IMR-90 (cell line): ENCODE measurements at regions not wholly inside any gene's neighbourhood (a gene's known extent, or its start where the extent isn't known, plus 50 kb on each side); places are given as distances from the start of the nearest gene placed in this dataset.

Source experiments
- ATAC-seq: fragments of 200-7000 bp; cut with Tn5 transposase; 2 replicates; pipeline ENCODE4 v1.9.1; 2020; ENCODE audit warnings: low read depth, mild to moderate bottlenecking, moderate library complexity
- BruUV-seq: library from RNA; stranded (reverse); fragments of 400-500 nt; replicated peaks from 2 replicates; lab custom pipeline; 2021; lab: Mats Ljungman, UMichigan
- CTCF ChIA-PET: fragments of 300-600 bp; formaldehyde crosslinking; extraction: SDS; loops from one replicate; lab custom pipeline; 2021; ENCODE audit warnings: antibody characterized with exemption; lab: Yijun Ruan, JAX
- POLR2A ChIA-PET: fragments of 300-600 bp; sonication (Branson Sonifier 250); formaldehyde crosslinking; loops from one replicate; lab custom pipeline; 2022; ENCODE audit warnings: antibody characterized with exemption; ENCODE audit not compliant: unreplicated experiment; lab: Charles Lee
- DNase-seq: peaks from one replicate; pipeline ENCODE4 v3.0.0; 2013
- H2AFZ ChIP-seq: replicated peaks from 2 replicates; pipeline ENCODE3; 2013; ENCODE audit warnings: low read length, mild to moderate bottlenecking; ENCODE audit not compliant: poor library complexity
- H2AK5ac ChIP-seq: 2 replicates; pipeline ENCODE4 v1.6.1; 2013; ENCODE audit warnings: low read depth, low read length, inconsistent platforms
- H2AK9ac ChIP-seq: replicated peaks from 2 replicates; pipeline ENCODE3; 2013; ENCODE audit warnings: mild to moderate bottlenecking, low read depth, low read length, moderate library complexity; ENCODE audit not compliant: poor library complexity
- H2BK120ac ChIP-seq: 2 replicates; pipeline ENCODE4 v1.6.1; 2013; ENCODE audit warnings: low read depth, low read length, inconsistent platforms
- H2BK15ac ChIP-seq: 3 replicates; pipeline ENCODE4 v1.6.1; 2013; ENCODE audit warnings: low read depth, low read length, inconsistent platforms
- H2BK20ac ChIP-seq: 2 replicates; pipeline ENCODE4 v1.6.1; 2013; ENCODE audit warnings: low read depth, mild to moderate bottlenecking, inconsistent platforms, low read length, moderate library complexity
- H2BK5ac ChIP-seq: 2 replicates; pipeline ENCODE4 v1.6.1; 2013; ENCODE audit warnings: mild to moderate bottlenecking, low read depth, low read length, inconsistent platforms; ENCODE audit not compliant: poor library complexity, severe bottlenecking
- H3K14ac ChIP-seq: replicated peaks from 2 replicates; pipeline ENCODE4 v1.6.1; 2013; ENCODE audit warnings: low read depth, low read length, inconsistent platforms
- H3K18ac ChIP-seq: 2 replicates; pipeline ENCODE4 v1.6.1; 2013; ENCODE audit warnings: low read depth, low read length, control low read depth
- H3K23ac ChIP-seq: 2 replicates; pipeline ENCODE4 v1.6.1; 2013; ENCODE audit warnings: low read depth, low read length, inconsistent platforms
- H3K27ac ChIP-seq: 2 replicates; pipeline ENCODE4 v1.5.1; 2013; ENCODE audit warnings: mild to moderate bottlenecking, control low read depth, low read length; ENCODE audit not compliant: insufficient read depth
- H3K27me3 ChIP-seq: 2 replicates; pipeline ENCODE4 v1.6.1; 2013; ENCODE audit warnings: low read length; ENCODE audit not compliant: control insufficient read depth, insufficient read depth
- H3K36me3 ChIP-seq: 2 replicates; pipeline ENCODE4 v1.6.1; 2013; ENCODE audit warnings: low read length, mixed read lengths; ENCODE audit not compliant: control insufficient read depth, insufficient read depth
- H3K4ac ChIP-seq: 2 replicates; pipeline ENCODE4 v1.6.1; 2013; ENCODE audit warnings: low read depth, low read length, inconsistent platforms
- H3K4me1 ChIP-seq: 2 replicates; pipeline ENCODE4 v1.6.1; 2013; ENCODE audit warnings: low read length, mixed read lengths; ENCODE audit not compliant: control insufficient read depth, insufficient read depth
- H3K4me2 ChIP-seq: 2 replicates; pipeline ENCODE4 v1.6.1; 2013; ENCODE audit warnings: low read depth, mild to moderate bottlenecking, control low read depth, low read length, moderate library complexity
- H3K4me3 ChIP-seq: 2 replicates; pipeline ENCODE4 v1.5.1; 2013; ENCODE audit warnings: low read depth, mild to moderate bottlenecking, control low read depth, low read length, moderate library complexity; ENCODE audit not compliant: insufficient read depth
- H3K56ac ChIP-seq: 2 replicates; pipeline ENCODE4 v1.6.1; 2013; ENCODE audit warnings: low read length, inconsistent platforms; ENCODE audit not compliant: insufficient read depth; ENCODE audit errors: extremely low read depth
- H3K79me1 ChIP-seq, 2 experiments: 2 replicates each; pipeline ENCODE4 v1.6.1; 2013; ENCODE audit warnings: low read length in 2 of 2, inconsistent platforms in 1 of 2, low read depth in 1 of 2
- H3K9ac ChIP-seq: 2 replicates; pipeline ENCODE4 v1.6.1; 2013; ENCODE audit warnings: low read depth, low read length, control low read depth
- H3K9me1 ChIP-seq: 2 replicates; pipeline ENCODE4 v1.6.1; 2013; ENCODE audit warnings: low read length, inconsistent platforms; ENCODE audit not compliant: insufficient read depth
- H3K9me3 ChIP-seq: 2 replicates; pipeline ENCODE4 v1.6.1; 2013; ENCODE audit warnings: low read length; ENCODE audit not compliant: control insufficient read depth, insufficient read depth
- H4K20me1 ChIP-seq: 2 replicates; pipeline ENCODE4 v1.6.1; 2013; ENCODE audit warnings: low read length, inconsistent platforms; ENCODE audit not compliant: insufficient read depth
- H4K5ac ChIP-seq: 2 replicates; pipeline ENCODE4 v1.6.1; 2013; ENCODE audit warnings: mild to moderate bottlenecking, low read depth, low read length, control low read depth
- H4K8ac ChIP-seq, 2 experiments: 2 replicates each; pipeline ENCODE4 v1.6.1; 2013; ENCODE audit warnings: low read depth in 2 of 2, low read length in 2 of 2, control low read depth in 1 of 2, inconsistent platforms in 1 of 2
- H4K91ac ChIP-seq: 2 replicates; pipeline ENCODE4 v1.6.1; 2013; ENCODE audit warnings: low read depth, low read length, inconsistent platforms; ENCODE audit not compliant: insufficient read depth
- CHD1 ChIP-seq: IDR thresholded peaks from 2 replicates; pipeline ENCODE4 v1.6.1; 2012; ENCODE audit warnings: low read depth, low read length, improper control_type of control experiment
- NFE2L2 ChIP-seq: fragments of 150-350 bp; IDR thresholded peaks from 2 replicates; pipeline ENCODE4 v1.6.1; 2016; ENCODE audit warnings: low read depth, mild to moderate bottlenecking, low read length
- WGBS, 2 experiments: methylation state at CpG; one replicate each; pipeline versions ENCODE4 v1.1.5 to v1.1.7; 2013; ENCODE audit warnings: missing lambda C conversion rate in 2 of 2; ENCODE audit not compliant: insufficient read length in 1 of 2; ENCODE audit errors: extremely low coverage in 2 of 2; 5-methylcytosine and 5-hydroxymethylcytosine counted together
- dilution Hi-C: fragments of 300-500 bp; cut with HindIII; formaldehyde crosslinking; loops from one replicate; pipeline ENCODE4 v1.14.3; 2018; ENCODE audit warnings: low sequenced_read_pairs; ENCODE audit not compliant: unreplicated experiment
- in situ Hi-C: fragments of 300-500 bp; cut with MboI; formaldehyde crosslinking; loops from 3 replicates; pipeline ENCODE4 v1.14.3; 2019; ENCODE audit warnings: low sequenced_read_pairs, inconsistent platforms, mixed read lengths
- intact Hi-C: fragments of 100-400 bp; cut with micrococcal nuclease; formaldehyde crosslinking; loops from 2 replicates; pipeline ENCODE4 v1.10.0; 2022

- in situ Hi-C loops = no loop called here
- Histone ChIP-seq H2BK5ac (no peak overlapping the region), H2AK9ac (no peak overlapping the region), H2BK20ac (no peak overlapping the region), H3K36me3 (no peaks in the 10 kb centered on the region), H3K4me3 (no peak overlapping the region), H3K18ac (no peak overlapping the region), H3K4me2 (no peak overlapping the region), H3K14ac (no peak overlapping the region), H2BK120ac (no peak overlapping the region), H4K8ac (no peak overlapping the region), H4K20me1 (no peaks in the 10 kb centered on the region), H3K9me3 (no peaks in the 10 kb centered on the region), H3K9me1 (no peaks in the 10 kb centered on the region), H4K91ac (no peak overlapping the region), H3K56ac (no peak overlapping the region), H3K23ac (no peak overlapping the region), H2BK15ac (no peak overlapping the region), H2AK5ac (no peak overlapping the region), H3K79me1 (no peaks in the 10 kb centered on the region), H3K9ac (no peak overlapping the region), H3K4ac (no peak overlapping the region), H3K4me1 (no peaks in the 10 kb centered on the region), H3K27me3 (no peaks in the 10 kb centered on the region), H2AFZ (no peak overlapping the region), H4K5ac (no peak overlapping the region), H3K27ac (no peak overlapping the region)
- no TSS peak for BruUV-seq
- 27% methylated on average over 2 of the region's 5 CpGs; no CpG with 5 or more reads in 1 of the 2 experiments for WGBS, 2 experiments
- TF ChIP-seq NFE2L2 = peak; percentile 70
- TF ChIP-seq CHD1 = no peak
- ATAC-seq (no peak), DNase-seq (no peak)
- ChIA-PET CTCF (no interaction called here), POLR2A (no interaction called here)
- intact Hi-C loops = no loop called here
- dilution Hi-C loops = no loop called here
These were observed 995.6 kb upstream of the FANCL start for GRCh38 chr2:59236723-59237122.
